ENCODE measurements at regions not wholly inside any gene's neighbourhood (a gene's known extent, or its start where the extent isn't known, plus 50 kb on each side); places are given as distances from the start of the nearest gene placed in this dataset.

GRCh38 chr6:23111984-23112383 is 542.6 kb downstream of the HDGFL1 start:
- H3K9me3 ChIP-seq (replicated peaks in 1 of 3): peaks cover 0 to 5% (median 0%) of the 10 kb centered on the region in 3 donors
- TF ChIP-seq POLR2A (IDR thresholded peaks at IDR 0.05) (no peak), CTCF (IDR thresholded peaks at IDR 0.05) (no peak)
- H3K27me3 ChIP-seq: no peaks in the 10 kb centered on the region
- H3K27ac ChIP-seq: no peak overlapping the region
- no peaks in the 10 kb centered on the region for H3K36me3 ChIP-seq (replicated peaks in 1 of 2)
- no peak overlapping the region for H3K4me3 ChIP-seq
- intact Hi-C loops (cut with DNase I): no loop called here
- 79 to 90% (median 84%) methylated on average over 1 of the region's 1 CpG for WGBS, 4 donors
- no peak for DNase-seq
- no peaks in the 10 kb centered on the region for H3K4me1 ChIP-seq (replicated peaks in 1 of 2)

- no peaks in the 10 kb centered on the region for H3K27me3 ChIP-seq
- WGBS, 4 donors: 63 to 72% (median 65%) methylated on average over 6 of the region's 6 CpGs
- H3K4me3 ChIP-seq: no peak overlapping the region
- H3K27ac ChIP-seq: no peak overlapping the region
- H3K9me3 ChIP-seq (replicated peaks in 1 of 3): peaks cover 0 to 5% (median 0%) of the 10 kb centered on the region in 3 donors
- intact Hi-C loops (cut with DNase I): no loop called here
- H3K36me3 ChIP-seq (replicated peaks in 1 of 2): no peaks in the 10 kb centered on the region
- no peaks in the 10 kb centered on the region for H3K4me1 ChIP-seq (replicated peaks in 1 of 2)
- no peak for DNase-seq
- no peak for TF ChIP-seq CTCF (IDR thresholded peaks at IDR 0.05)
- TF ChIP-seq POLR2A (IDR thresholded peaks at IDR 0.05): no peak
These were observed 545.6 kb downstream of the HDGFL1 start for GRCh38 chr6:23114812-23115504.

GRCh38 chr6:23137611-23138010 is 568.2 kb downstream of the HDGFL1 start:
- 67 to 78% (median 74%) methylated on average over 1 of the region's 1 CpG for WGBS, 4 donors
- intact Hi-C loops (cut with DNase I): no loop called here
- no peak overlapping the region for H3K4me3 ChIP-seq

GRCh38 chr6:23140871-23141270 is 571.5 kb downstream of the HDGFL1 start:
- no peaks in the 10 kb centered on the region for H3K4me1 ChIP-seq (replicated peaks in 1 of 2)
- no peak overlapping the region for H3K27ac ChIP-seq
- H3K9me3 ChIP-seq (replicated peaks in 1 of 3): peaks cover 0 to 4% (median 0%) of the 10 kb centered on the region in 3 donors
- no peak for DNase-seq
- H3K27me3 ChIP-seq: no peaks in the 10 kb centered on the region
- TF ChIP-seq POLR2A (IDR thresholded peaks at IDR 0.05) (no peak), CTCF (IDR thresholded peaks at IDR 0.05) (no peak)
- intact Hi-C loops (cut with DNase I): no loop called here
- no peaks in the 10 kb centered on the region for H3K36me3 ChIP-seq (replicated peaks in 1 of 2)
- H3K4me3 ChIP-seq: no peak overlapping the region

More at GRCh38 chr6:23137611-23138010, 568.2 kb downstream of the HDGFL1 start:
- TF ChIP-seq POLR2A (IDR thresholded peaks at IDR 0.05) (no peak), CTCF (IDR thresholded peaks at IDR 0.05) (no peak)
- peaks cover 0 to 13% (median 0%) of the 10 kb centered on the region in 3 donors for H3K9me3 ChIP-seq (replicated peaks in 1 of 3)
- H3K4me1 ChIP-seq (replicated peaks in 1 of 2): no peaks in the 10 kb centered on the region
- no peak for DNase-seq
- no peak overlapping the region for H3K27ac ChIP-seq
- H3K27me3 ChIP-seq: no peaks in the 10 kb centered on the region
- no peaks in the 10 kb centered on the region for H3K36me3 ChIP-seq (replicated peaks in 1 of 2)
